HG03342 (cell line): ENCODE measurements at regions not wholly inside any gene's neighbourhood (a gene's known extent, or its start where the extent isn't known, plus 50 kb on each side); places are given as distances from the start of the nearest gene placed in this dataset.

Source experiments
- ATAC-seq: cut with Tn5 transposase; IDR thresholded peaks from one replicate; pipeline ENCODE4 v1.9.1; 2021; ENCODE audit warnings: mild to moderate bottlenecking, moderate library complexity; ENCODE audit not compliant: unreplicated experiment

DNA sequence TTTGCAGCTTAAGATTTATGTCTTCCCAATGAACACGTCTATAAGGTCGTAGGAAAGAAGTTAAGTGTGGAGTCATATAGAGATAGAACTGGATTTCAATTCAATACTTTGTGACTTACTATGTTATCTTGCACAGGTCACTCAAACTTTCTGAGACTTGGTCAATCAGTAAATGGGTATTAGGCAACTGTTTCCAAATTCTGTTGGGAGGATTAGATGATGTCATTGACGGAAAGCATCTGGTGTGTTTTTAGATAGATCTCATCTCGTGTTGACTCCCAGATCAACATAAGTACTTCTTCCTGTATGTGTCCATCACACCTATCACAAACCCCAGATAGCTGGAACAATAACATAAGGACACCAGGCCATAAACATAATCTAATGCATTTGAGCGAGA lies 771.1 kb upstream of the FANCL start:
- no peak for ATAC-seq

DNA sequence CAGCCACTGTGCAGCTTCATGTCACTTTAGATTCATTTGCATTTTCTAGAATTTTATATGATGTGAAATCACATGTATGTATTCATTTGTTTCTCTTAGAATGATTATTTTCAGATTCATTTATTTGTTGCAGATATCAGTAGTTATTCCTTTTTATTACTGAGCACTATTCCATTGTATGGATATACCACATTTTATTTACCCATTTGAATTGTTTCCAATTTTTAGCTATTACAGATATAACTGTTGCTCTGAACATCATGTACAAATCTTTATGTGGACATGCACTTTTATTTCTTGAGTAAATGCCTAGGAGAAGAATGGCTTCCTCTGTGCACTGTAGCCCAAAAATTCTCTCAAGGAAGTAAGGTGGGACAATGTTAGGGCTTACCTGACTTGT lies 767.8 kb upstream of the FANCL start:
- no peak for ATAC-seq

DNA sequence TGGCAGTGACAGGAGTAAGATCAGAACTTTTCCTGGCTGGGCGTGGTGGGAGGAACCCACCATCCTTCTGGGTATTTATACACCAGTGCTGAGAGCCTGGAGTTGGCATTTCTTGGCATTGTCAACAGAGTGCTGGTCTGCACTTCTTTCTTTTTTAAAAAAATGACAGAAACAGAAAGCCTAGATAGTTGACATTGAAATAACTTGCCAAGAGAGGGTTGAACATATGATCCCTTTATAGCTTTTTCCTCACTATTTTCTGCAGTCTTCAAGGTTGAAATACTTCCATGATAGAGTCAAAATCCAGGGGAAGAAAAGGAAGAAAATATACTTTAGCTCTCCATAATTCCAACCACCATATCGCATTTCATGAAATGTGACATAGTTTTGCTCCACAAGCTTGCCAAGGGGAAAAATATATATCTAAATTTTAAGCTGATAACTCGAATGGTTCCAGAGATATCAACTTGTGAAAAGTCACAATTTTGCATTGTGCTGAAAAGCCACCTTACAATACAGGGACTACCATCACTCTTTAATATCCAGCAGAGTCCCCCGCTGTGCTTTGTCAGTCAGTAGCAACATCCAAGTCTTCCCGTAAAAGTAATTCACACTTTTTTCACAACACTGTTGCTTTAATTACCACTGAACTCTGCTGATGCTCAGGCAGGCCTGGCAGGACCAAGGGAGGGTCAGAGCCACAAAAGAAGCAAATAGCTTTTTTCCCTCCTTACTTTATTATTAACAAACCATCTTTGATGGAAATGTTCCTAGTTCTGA lies 764.9 kb upstream of the FANCL start:
- no peak for ATAC-seq

DNA sequence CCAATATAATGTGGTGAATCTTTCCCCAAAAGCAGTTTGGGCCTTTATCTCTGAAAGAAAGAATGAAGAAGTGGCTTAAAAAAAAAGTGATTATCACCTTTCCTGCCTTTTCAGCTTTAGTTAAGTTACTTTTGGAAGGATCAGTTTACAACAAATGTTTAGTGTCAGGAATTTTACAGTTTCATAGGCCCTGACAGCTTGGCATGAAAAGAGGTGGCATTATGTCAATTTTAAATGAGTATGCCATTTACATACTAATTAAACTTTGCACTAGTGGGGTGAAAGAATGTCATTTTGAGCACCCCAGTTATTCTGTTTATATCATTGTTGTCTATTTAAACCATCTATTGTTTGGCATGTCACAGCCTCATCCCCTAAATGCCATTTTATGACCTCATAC lies 763.5 kb upstream of the FANCL start:
- ATAC-seq, result no peak

DNA sequence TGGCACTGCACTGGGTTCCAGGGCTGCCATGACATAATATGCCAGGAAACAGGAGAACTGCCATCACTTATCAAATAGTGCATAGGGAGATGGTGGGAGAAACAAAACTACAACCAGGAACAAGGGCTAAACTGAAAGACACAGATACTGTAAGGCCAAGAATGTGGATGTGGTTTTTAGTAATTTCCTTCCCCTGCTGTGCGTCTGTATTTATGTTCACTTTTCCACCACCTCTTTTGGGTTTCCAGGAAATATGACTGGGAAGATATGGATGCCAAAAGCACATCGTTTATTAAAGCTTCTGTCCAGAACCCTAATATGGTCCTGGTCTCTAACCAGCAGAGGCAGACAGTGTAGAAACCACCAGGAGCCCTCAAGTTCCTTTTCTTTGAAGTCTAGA lies 759.7 kb upstream of the FANCL start:
- no peak for ATAC-seq

DNA sequence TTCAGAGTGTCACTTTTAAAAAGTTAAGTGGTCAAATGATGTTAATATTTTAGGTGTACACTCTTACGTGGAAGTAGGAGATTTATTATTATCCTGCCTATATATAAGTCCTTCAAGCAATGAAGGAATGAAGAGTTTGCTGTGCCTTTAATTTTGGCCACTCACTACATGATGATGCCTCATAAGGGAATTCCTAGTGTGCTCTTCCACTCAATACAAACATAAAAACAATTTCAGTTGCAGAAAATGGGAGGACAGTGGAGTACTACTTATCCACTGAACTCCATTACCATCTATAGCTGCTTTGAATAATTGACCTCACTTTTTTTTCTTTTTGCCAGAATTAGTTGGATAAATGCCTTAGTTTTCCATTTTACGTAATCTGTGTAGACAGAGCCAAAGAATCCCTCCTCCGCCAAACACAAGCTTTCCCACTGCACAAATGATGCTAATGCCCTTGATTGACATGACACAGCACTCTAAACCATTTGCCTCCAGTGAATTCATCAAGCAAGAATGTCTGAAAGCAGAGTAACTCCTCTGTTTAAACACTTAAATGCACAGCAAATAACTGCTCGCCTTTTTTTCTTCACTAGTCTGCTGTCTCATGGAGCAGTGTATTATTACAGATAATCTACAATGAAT lies 751.1 kb upstream of the FANCL start:
- no peak for ATAC-seq

DNA sequence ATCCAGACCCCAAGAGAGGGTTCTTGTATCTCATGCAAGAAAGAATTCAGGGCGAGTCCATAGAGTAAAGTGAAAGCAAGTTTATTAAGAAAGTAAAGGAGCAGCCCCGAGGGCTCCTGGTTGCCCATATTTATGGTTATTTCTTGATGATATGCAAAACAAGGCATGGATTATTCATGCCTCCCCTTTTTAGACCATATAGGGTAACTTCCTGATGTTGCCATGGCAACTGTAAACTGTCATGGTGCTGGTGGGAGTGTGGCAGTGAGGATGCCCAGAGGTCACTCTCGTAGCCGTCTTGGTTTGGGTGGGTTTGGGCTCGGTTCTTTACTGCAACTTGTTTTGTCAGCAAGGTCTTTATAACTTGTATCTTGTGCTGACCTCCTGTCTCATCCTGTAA lies 750.2 kb upstream of the FANCL start:
- ATAC-seq, result no peak

DNA sequence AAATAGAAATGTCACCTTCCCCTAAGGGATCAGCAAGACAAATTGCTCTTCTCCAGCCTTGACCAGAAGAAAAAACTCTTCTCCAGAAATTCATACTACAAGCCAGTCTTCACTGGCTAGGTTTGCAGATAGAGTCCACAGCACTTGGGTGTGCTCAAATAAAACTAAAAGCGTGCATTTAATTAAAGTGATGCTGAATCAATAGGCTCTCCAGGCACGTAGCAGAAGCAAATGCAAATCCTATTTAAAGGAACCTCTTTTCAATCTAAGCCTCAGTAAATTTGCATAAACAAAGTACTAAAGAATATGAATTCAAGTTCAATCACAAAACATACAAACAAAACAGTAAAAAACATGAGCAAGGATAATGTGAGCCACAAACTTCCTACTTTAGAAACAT lies 744.4 kb upstream of the FANCL start:
- ATAC-seq, result no peak

DNA sequence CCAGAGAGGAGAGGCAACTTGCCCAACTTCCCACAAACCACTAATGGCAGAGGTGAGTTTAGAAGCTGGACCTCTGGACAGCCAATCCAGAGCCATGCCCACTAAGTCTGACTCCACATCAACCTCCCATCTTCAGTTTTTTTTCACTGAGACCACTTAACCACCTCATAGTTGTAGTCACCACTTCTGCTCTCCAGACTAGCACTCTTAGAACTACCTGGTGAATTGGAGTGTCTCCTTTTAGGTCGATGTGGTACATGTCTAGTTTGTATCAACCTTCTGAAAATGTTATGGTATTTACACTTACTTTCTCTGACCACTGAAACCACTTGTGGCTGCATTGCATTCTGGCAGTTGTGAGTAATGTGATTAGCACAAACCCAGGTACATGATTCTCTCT lies 743.6 kb upstream of the FANCL start:
- ATAC-seq, result no peak

DNA sequence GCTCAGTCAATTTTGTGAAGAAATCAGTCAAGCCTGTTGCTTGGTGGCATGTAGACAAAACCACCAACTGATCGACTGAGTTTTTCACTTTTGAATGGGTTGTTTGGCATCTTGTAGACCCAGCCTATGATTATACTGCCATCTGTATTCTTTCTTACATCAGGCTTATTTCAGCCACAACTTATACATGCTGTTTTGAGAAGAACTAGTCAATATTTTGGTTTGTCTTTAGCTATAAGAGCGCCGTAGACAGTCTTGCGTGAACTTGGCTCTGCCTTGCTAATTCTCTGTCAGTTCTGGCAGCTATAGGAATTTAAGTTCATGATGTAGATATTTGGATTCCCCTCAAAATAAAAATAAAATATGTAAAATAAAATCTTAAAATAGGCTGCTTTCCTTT lies 742.0 kb upstream of the FANCL start:
- ATAC-seq, result no peak

DNA sequence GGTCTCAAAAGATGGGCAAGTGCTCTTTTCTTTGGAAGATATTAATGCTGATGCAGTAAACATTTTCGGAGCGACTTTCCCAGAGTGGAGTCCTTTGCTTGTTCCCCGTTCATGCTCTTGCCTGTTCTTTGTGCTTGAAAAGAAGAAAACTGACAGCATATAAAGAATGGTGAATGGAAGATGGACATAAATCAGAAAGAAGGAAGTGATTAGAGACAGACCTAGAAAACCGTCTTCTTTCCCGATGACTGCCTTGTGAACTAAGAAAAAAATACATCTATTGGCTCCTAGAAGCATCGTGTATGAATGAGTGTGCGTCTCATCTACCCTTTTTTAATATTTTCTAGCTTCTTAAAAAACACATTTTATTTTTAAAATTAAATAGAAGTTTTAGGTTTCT lies 740.1 kb upstream of the FANCL start:
- no peak for ATAC-seq

DNA sequence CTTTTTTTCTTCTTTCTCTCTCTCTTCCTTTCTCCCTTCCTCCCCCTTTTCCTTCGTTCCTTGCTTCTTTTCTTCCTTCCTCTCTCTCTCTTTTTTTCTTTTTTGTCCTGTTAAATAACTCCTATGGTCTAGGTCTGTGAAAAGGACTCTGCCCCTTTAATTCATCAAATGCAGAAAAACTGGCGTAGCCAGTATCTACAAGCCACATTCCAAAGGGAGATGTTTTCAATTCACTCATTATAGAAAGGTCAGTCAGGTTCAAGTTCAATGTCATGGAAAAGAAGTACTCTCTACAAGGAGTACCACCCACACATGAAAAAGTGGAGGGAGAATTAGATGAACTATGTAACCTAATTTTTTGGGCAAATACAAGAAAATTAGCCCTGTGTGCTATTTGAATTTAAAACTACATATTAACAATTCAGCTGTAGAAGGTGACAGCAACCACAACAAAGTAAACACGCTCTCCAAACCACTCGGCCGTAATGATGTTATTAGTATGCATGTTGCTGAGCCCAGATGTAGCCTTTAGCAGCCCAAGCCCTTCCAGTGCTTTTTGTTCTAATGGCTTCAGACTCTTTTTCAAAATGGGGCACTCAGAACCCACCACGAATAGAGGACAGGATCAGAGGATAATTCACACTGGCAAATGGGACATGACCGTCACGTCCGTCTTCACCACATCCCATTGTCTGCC lies 735.4 kb upstream of the FANCL start:
- ATAC-seq, result no peak

DNA sequence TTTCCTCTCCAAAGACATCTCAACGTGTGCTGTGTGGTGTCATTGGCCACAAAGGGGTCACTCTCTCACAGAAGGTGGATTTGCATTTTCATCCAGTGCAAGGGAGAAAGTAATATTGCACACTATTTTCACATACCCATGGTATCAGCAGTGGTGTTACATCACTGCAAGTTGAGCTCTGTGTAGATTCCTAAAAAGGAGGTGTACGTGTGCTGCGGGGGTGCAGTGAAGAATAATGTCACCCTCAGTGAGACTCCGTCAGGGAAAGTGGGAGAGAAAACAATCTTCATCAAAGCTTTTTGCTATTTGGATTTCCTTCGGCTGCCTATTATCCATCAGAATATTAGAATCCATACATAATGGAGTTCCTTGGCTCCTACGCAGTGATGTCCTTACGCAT lies 733.8 kb upstream of the FANCL start:
- ATAC-seq, result no peak

DNA sequence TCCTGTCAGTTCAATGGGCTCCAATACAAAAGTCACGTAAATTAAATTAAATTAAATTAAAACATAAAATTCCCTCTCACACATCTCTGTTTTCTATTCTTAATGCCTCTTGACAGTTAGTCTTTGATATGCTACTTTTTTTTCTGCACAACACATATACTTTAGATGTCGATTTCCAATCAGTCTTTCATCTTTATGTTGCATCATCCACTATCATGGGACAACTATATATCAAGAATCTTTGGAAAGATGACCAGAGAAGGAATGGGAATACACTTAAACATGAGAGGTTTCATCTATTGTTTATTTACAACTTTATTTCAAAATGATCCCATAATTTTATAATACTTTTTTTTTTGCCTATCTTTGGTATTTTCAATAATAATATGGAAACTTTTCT lies 733.3 kb upstream of the FANCL start:
- no peak for ATAC-seq

DNA sequence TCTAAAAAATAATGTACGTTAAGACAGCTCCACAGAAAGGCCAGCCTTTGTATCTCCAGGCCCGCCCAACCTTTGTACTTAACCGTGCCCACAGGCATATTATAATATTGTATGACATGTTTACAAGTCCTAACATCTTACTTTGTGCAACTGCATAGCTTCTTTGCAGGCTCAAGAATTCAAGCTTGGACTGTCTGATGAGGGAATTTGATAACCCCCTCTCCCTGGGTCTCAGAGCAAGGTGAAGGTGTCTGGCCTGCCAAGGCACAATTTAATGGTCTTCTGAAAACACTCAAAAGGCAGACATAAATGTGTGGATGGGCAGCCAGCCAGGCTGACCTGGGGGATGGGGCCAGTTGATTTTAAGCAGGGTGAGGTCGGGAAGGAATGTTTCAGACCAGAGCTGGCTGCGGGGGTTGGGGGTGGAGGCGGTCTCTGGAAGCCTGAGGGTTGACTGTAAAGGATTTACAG lies 732.7 kb upstream of the FANCL start:
- ATAC-seq, result no peak

DNA sequence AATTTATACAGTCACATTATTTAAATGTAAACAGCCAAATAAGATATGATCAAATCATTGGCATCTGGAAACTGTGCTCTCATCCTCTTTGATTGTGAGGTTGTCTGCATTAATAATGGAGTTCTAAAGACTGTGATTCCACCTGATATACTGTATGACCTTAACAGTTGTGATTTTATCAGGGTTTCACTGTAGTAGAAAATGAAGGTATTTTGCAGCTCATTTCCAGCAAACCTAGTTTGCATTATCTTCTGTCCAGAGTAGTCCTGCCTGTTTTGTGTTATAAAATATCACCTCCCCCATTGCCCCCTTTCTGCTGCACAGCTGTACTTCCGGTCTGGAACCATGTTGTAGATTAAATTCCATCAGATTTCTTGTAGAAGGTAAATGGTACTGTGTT lies 731.6 kb upstream of the FANCL start:
- ATAC-seq, result no peak

DNA sequence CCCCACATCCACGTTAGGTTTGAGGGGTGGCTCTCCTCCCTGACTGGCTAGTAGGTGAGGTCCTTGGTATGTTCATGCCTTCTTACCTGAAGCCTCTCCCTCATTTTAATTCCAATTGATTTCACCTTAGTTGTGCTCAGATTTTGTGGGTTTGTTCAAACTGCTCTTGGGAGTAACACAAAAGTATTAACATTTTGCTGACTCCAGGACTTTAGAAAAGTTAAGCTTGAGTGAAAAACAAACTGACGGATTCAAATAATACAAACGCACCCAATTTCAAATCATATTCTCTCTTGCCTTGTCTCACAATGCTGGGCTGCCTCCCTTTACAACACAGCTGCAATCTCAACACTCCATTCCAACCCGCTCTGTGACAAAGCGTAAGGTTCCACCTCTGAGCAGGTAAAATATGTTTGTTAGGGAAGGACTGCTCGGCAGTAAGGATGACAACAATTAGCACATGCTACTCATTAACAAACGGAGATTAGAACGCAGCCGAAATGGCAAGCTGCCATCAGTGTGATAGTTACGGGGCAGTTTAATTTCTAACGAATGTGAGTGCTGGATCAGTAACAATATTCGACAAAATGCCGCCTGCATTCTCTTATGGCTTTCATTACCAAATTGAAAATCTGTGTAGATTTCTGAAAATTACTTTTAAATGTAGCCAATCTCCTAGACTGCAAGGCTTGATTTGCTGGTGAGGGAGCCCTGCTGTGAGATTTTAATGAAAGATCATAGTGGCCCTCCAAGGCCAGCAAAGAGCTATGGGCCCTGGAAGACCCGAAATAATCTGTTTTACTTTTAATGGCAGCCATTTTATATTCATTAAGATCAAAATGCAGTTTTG lies 730.6 kb upstream of the FANCL start:
- no peak for ATAC-seq

DNA sequence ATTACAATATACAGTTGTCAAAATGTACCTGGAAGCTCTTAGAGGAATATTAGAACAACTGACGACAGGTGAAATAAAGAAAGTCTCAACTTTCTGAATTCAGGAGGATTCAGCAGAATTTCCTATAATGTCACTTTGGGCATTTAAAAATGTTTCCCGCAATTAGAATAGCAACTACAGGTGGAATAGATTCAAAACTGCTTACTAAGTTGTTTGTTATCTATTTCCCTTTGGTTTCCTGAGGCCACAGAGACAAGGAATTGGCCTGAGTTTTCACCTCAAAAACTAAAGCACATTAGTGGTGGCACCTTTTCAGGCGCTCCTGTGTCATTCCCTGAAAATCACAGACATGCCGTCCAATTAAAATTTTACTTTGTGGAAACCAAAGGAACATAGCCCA lies 729.2 kb upstream of the FANCL start:
- ATAC-seq, result no peak

DNA sequence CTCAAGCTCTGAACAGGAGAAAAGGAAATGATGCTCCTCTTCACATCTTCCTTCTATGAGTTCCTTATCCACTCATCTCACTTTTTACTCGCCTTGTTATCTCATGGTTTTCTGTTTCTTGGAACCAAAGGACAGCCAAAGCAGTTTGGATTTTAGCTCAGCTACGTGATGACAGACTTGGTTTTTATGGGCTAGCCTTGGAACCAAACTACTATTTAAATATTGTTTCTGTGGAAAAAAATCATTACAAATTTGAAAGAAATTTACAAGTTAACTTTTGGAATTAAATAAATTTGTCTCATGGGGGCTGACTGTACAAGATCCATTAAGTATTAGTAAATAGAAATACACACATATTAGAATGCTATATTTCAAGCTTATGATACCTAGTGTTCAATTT lies 727.8 kb upstream of the FANCL start:
- no peak for ATAC-seq

DNA sequence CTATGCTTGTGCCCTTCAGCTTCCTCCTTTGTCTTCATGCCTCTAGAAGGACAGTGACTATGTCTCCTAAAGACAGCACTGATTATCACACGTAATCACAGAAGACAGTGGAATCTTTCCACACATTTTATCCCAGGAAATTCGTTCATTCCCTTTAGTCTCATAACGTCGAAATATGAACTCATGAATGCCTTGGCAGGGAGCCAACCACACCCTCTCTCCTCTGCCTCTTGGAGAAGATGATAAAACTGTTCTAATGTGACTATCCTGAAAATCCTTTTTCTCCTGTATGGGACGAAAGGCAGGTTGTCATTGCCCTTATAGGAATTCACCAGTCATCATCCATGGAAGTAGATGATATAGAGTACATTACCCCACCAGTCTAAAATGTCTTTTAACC lies 726.6 kb upstream of the FANCL start:
- ATAC-seq, result no peak

DNA sequence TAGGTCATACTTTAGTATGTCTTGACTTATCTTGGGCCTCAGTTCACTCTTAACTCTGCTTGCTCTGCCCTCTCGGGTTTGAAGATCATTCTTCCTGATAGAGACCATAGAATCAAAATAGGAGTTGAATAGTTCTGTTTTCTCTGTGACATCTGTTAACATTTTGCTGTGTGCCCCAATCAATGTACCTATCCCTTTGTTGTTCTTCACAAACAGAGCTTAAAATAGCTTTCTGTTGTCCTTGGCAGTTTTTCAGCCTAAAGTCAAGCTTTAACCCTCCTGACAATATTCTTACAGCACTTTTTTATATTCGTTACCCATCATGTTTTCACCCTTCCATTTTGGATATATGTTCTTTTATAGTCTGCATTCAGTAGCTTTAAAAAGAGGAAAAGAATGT lies 724.5 kb upstream of the FANCL start:
- ATAC-seq, result no peak
